GM12878 (cell line): ENCODE measurements at regions not wholly inside any gene's neighbourhood (a gene's known extent, or its start where the extent isn't known, plus 50 kb on each side); places are given as distances from the start of the nearest gene placed in this dataset.

Experiments
- ATAC-seq: fragments of 200-7000 bp; cut with Tn5 transposase; 3 replicates; pipeline ENCODE4 v1.9.1; 2020; ENCODE audit warnings: mild to moderate bottlenecking, moderate library complexity
- BruUV-seq: library from RNA; stranded (reverse); fragments of 400-500 nt; replicated peaks from 2 replicates; lab custom pipeline; 2021; lab: Mats Ljungman, UMichigan
- CTCF ChIA-PET: fragments of 300-600 bp; sonication (Branson Sonifier 250); formaldehyde crosslinking; extraction: SDS; loops from one replicate; lab custom pipeline; 2021; ENCODE audit warnings: inconsistent platforms; lab: Yijun Ruan, JAX
- POLR2A ChIA-PET: fragments of 350-600 bp; formaldehyde crosslinking; extraction: SDS; loops from one replicate; lab custom pipeline; 2021; ENCODE audit warnings: inconsistent platforms; lab: Charles Lee
- RAD21 ChIA-PET: fragments of 300-600 bp; sonication (Branson Sonifier 250); formaldehyde crosslinking; loops from one replicate; lab custom pipeline; 2023; ENCODE audit warnings: antibody characterized with exemption; ENCODE audit not compliant: unreplicated experiment; lab: Charles Lee
- SMC1A ChIA-PET: fragments of 300-600 bp; sonication (Branson Sonifier 250); formaldehyde crosslinking; loops from one replicate; lab custom pipeline; 2023; ENCODE audit not compliant: unreplicated experiment, uncharacterized antibody; lab: Charles Lee
- DNase-seq: peaks from one replicate; pipeline ENCODE4 v3.0.0-alpha.2; 2011; ENCODE audit warnings: low read depth, low spot score
- FAIRE-seq: peaks from 3 replicates; lab custom pipeline; 2011; peaks lifted over from hg19 to GRCh38; lab: Jason Lieb, UNC
- H2AFZ ChIP-seq: 2 replicates; pipeline ENCODE4 v1.6.0; 2011; ENCODE audit warnings: low read depth, low read length, control low read depth; ENCODE audit not compliant: control insufficient read depth
- H3K27ac ChIP-seq: 2 replicates; pipeline ENCODE4 v1.5.1; 2011; ENCODE audit warnings: control low read depth; ENCODE audit not compliant: control insufficient read depth, insufficient read depth
- H3K27me3 ChIP-seq, 2 experiments: replicated peaks in 1 of 2; 2 replicates each; pipeline versions ENCODE4 v1.6.0 to v1.6.1; 2011; ENCODE audit warnings: low read length in 1 of 2; ENCODE audit not compliant: control insufficient read depth in 2 of 2, insufficient read depth in 2 of 2
- H3K36me3 ChIP-seq, 2 experiments: 2 replicates each; pipeline ENCODE4 v1.5.1; 2011; ENCODE audit warnings: low read length in 1 of 2; ENCODE audit not compliant: control insufficient read depth in 2 of 2, insufficient read depth in 2 of 2
- H3K4me1 ChIP-seq: 2 replicates; pipeline ENCODE4 v1.6.1; 2011; ENCODE audit warnings: mild to moderate bottlenecking, low read length, moderate library complexity, mixed read lengths; ENCODE audit not compliant: control insufficient read depth, insufficient read depth
- H3K4me2 ChIP-seq: 2 replicates; pipeline ENCODE4 v1.6.0; 2011; ENCODE audit warnings: control low read depth; ENCODE audit not compliant: control insufficient read depth, insufficient read depth
- H3K4me3 ChIP-seq: fragments of 200-600 bp; sonication (generic); 2 replicates; pipeline ENCODE4 v1.5.1; 2016
- H3K79me2 ChIP-seq: 2 replicates; pipeline ENCODE4 v1.6.0; 2011; ENCODE audit warnings: low read length; ENCODE audit not compliant: control insufficient read depth, insufficient read depth
- H3K9ac ChIP-seq: 2 replicates; pipeline ENCODE4 v1.8.0; 2011; ENCODE audit warnings: low read length, control low read depth, mixed read lengths; ENCODE audit not compliant: control insufficient read depth, insufficient read depth
- H3K9me3 ChIP-seq: replicated peaks from 3 replicates; pipeline ENCODE4 v1.5.1; 2011; ENCODE audit warnings: mild to moderate bottlenecking, low read length; ENCODE audit not compliant: control insufficient read depth, insufficient read depth
- H4K20me1 ChIP-seq: 2 replicates; pipeline ENCODE4 v1.6.0; 2011; ENCODE audit not compliant: control insufficient read depth, insufficient read depth
- CBX5 ChIP-seq: sonication (generic); IDR thresholded peaks from 2 replicates; pipeline ENCODE4 v1.6.1; 2016; ENCODE audit warnings: low read depth, moderate library complexity, mild to moderate bottlenecking, inconsistent platforms
- CHD4 ChIP-seq: fragments of 200-600 bp; sonication (generic); IDR thresholded peaks from 2 replicates; pipeline ENCODE4 v1.6.1; 2016; ENCODE audit warnings: mild to moderate bottlenecking
- ETV6 ChIP-seq, 2 experiments: fragments of 450-650 bp in 1 of 2; IDR thresholded peaks in 1 of 2; conservative IDR thresholded peaks in 1 of 2; 2 replicates each; pipeline ENCODE4 v1.6.1; 2014; ENCODE audit warnings: antibody characterized with exemption in 1 of 2, borderline replicate concordance in 1 of 2, low read depth in 1 of 2, mild to moderate bottlenecking in 1 of 2, moderate library complexity in 1 of 2
- NFXL1 ChIP-seq: fragments of 450-650 bp; IDR thresholded peaks from 2 replicates; pipeline ENCODE4 v1.6.1; 2017; ENCODE audit warnings: antibody characterized with exemption, mild to moderate bottlenecking, borderline replicate concordance
- NFYB ChIP-seq: IDR thresholded peaks from 2 replicates; pipeline ENCODE4 v1.6.1; 2011; ENCODE audit warnings: low read depth, mild to moderate bottlenecking, low read length, improper control_type of control experiment, moderate library complexity; ENCODE audit not compliant: insufficient read depth
- POLR2A ChIP-seq: IDR thresholded peaks from 2 replicates; pipeline ENCODE4 v1.6.1; 2011; ENCODE audit warnings: low read depth, mild to moderate bottlenecking, low read length
- SMAD5 ChIP-seq: IDR thresholded peaks from 2 replicates; pipeline ENCODE4 v1.6.1; 2016; ENCODE audit warnings: antibody characterized with exemption, low read depth
- SMC3 ChIP-seq: IDR thresholded peaks from 2 replicates; pipeline ENCODE4 v1.6.1; 2011; ENCODE audit warnings: low read length, improper control_type of control experiment, borderline replicate concordance
- in situ Hi-C: fragments of 300-500 bp; cut with MboI; formaldehyde crosslinking; loops from 9 replicates; pipeline ENCODE4 v1.14.3; 2018; ENCODE audit warnings: mixed read lengths
- intact Hi-C: fragments of 100-400 bp; cut with micrococcal nuclease; formaldehyde crosslinking; loops from one replicate; pipeline ENCODE4 v1.14.2; 2022; ENCODE audit not compliant: unreplicated experiment
- TF ChIP-seq, protein P1 (sequence below): IDR thresholded peaks from 2 replicates; pipeline ENCODE4 v1.6.1; 2011; ENCODE audit warnings: mild to moderate bottlenecking, low read depth, low read length, moderate library complexity; ENCODE audit not compliant: insufficient replicate concordance

DNA sequence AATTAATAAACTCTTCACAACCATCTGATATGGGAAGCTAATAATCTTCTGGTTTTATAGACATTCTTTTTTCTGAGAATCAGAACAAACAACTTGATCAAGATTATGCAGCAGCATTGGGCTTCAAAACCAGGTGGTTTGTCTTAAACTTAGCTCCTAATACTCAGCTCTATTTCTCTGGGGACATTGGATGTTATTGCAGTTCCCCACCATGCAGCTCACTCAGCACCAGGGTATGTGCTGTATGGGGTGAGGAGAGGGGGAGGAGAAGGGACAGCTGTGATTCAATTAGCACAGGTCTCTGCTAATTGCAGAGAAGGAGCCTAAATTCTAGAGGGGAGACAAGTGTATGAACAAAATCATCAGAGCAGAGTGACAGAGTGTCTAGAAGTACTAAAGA is 210.7 kb upstream of the TNC start:
- BruUV-seq: no TSS peak
- no peaks in the 10 kb centered on the region for H3K4me1 ChIP-seq
- in situ Hi-C loops (no loop called here), intact Hi-C loops (no loop called here)
- TF ChIP-seq SMC3 (no peak), SMAD5 (no peak), ETV6 (conservative IDR thresholded peaks at IDR 0.05 in 1 of 2, IDR thresholded peaks at IDR 0.05 in 1 of 2; ENCODE audit: borderline replicate concordance in 1 of 2, low read depth in 1 of 2) (no peak), NFXL1 (no peak), CHD4 (no peak), NFYB (no peak), POLR2A (no peak), CBX5 (no peak)
- TF ChIP-seq, protein P1, sequence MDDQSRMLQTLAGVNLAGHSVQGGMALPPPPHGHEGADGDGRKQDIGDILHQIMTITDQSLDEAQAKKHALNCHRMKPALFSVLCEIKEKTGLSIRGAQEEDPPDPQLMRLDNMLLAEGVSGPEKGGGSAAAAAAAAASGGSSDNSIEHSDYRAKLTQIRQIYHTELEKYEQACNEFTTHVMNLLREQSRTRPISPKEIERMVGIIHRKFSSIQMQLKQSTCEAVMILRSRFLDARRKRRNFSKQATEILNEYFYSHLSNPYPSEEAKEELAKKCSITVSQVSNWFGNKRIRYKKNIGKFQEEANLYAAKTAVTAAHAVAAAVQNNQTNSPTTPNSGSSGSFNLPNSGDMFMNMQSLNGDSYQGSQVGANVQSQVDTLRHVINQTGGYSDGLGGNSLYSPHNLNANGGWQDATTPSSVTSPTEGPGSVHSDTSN: no peak
- H2AFZ ChIP-seq: no peak overlapping the region
- H4K20me1 ChIP-seq: no peaks in the 10 kb centered on the region
- no peak overlapping the region for H3K4me3 ChIP-seq
- H3K27me3 ChIP-seq: no peaks in the 10 kb centered on the region
- no peak for FAIRE-seq
- RAD21 ChIA-PET: no interaction called here
- no peak overlapping the region for H3K27ac ChIP-seq
- SMC1A ChIA-PET: interaction anchor here (1.0 kb wide), 1 partner anchor 9 kb away, joined by 3 read pairs; no protein-coding TSS in a partner anchor
- no peak overlapping the region for H3K4me2 ChIP-seq
- no peaks in the 10 kb centered on the region for H3K79me2 ChIP-seq
- no peak for DNase-seq
- POLR2A ChIA-PET: no interaction called here
- H3K9me3 ChIP-seq: no peaks in the 10 kb centered on the region
- no peak overlapping the region for H3K9ac ChIP-seq
- no peak for ATAC-seq
- H3K36me3 ChIP-seq: no peaks in the 10 kb centered on the region
- CTCF ChIA-PET: no interaction called here
